RCC 7860 (cell line): ENCODE measurements at regions not wholly inside any gene's neighbourhood (a gene's known extent, or its start where the extent isn't known, plus 50 kb on each side); places are given as distances from the start of the nearest gene placed in this dataset.

ENCODE experiments used
- DNase-seq: peaks from one replicate; pipeline ENCODE4 v3.0.0-alpha.2; 2015; ENCODE audit warnings: low spot score
- FAIRE-seq: peaks from 2 replicates; lab custom pipeline; 2012; peaks lifted over from hg19 to GRCh38; lab: Jason Lieb, UNC

DNA sequence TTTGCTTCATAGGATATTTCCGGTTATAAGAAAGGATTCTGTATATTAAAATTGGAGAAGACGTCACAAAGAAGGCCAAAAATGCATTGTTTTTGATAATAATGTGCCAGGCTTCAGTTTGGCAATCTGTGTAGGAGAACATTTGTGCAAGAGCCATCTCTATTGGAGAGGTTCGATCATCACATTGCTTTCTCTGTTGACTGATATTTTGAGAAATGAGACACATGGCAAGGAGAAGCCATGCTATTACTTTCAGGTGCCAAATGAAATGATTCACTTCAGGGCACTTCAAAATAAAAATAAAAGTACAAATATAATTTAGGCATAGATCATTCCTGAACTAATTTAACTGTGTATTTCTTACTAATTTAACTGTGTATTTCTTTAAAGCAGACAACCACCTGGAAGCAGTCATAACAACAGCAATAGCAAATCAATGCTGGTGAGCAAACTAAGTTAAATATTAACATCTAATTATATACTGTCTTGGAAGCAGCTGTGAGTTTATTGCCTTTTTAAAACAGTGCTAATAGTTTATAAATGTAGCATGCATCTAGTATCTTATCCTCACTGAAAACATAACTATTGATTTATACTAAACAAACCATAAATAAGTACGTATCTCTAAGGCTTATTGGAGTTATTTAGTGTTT, 50.2 kb upstream of the CHST9 start:
- FAIRE-seq (no peak), DNase-seq (no peak)
